Esophagus muscularis mucosa (tissue), 3 donors: ENCODE measurements at regions not wholly inside any gene's neighbourhood (a gene's known extent, or its start where the extent isn't known, plus 50 kb on each side); places are given as distances from the start of the nearest gene placed in this dataset.

Experiments
- POLR2A ChIP-seq: fragments of 450-650 bp; IDR thresholded peaks from one replicate; pipeline ENCODE4 v1.6.1; 2017; ENCODE audit warnings: antibody characterized with exemption, moderate library complexity, mild to moderate bottlenecking, low read depth
- TF ChIP-seq, protein P1 (sequence below), 3 experiments: fragments of 200-600 bp in 2 of 3; fragments of 450-650 bp in 1 of 3; sonication (generic) in 2 of 3; IDR thresholded peaks; one replicate each; pipeline ENCODE4 v1.5.1; 2017 to 2019; ENCODE audit warnings: antibody characterized with exemption in 3 of 3, mild to moderate bottlenecking in 2 of 3, moderate library complexity in 1 of 3

GRCh38 chr2:158903711-158904405 lies 64.6 kb upstream of the TANC1 start:
- TF ChIP-seq, protein P1, sequence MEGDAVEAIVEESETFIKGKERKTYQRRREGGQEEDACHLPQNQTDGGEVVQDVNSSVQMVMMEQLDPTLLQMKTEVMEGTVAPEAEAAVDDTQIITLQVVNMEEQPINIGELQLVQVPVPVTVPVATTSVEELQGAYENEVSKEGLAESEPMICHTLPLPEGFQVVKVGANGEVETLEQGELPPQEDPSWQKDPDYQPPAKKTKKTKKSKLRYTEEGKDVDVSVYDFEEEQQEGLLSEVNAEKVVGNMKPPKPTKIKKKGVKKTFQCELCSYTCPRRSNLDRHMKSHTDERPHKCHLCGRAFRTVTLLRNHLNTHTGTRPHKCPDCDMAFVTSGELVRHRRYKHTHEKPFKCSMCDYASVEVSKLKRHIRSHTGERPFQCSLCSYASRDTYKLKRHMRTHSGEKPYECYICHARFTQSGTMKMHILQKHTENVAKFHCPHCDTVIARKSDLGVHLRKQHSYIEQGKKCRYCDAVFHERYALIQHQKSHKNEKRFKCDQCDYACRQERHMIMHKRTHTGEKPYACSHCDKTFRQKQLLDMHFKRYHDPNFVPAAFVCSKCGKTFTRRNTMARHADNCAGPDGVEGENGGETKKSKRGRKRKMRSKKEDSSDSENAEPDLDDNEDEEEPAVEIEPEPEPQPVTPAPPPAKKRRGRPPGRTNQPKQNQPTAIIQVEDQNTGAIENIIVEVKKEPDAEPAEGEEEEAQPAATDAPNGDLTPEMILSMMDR (IDR thresholded peaks at IDR 0.05): no peak
- no peak for TF ChIP-seq POLR2A
